ENCODE measurements at regions not wholly inside any gene's neighbourhood (a gene's known extent, or its start where the extent isn't known, plus 50 kb on each side); places are given as distances from the start of the nearest gene placed in this dataset.

GRCh38 chr6:1510239-1510638, 99.5 kb upstream of the FOXC1 start:
- Histone ChIP-seq H3K27ac (no peak overlapping the region), H3K4me3 (no peak overlapping the region)

DNA sequence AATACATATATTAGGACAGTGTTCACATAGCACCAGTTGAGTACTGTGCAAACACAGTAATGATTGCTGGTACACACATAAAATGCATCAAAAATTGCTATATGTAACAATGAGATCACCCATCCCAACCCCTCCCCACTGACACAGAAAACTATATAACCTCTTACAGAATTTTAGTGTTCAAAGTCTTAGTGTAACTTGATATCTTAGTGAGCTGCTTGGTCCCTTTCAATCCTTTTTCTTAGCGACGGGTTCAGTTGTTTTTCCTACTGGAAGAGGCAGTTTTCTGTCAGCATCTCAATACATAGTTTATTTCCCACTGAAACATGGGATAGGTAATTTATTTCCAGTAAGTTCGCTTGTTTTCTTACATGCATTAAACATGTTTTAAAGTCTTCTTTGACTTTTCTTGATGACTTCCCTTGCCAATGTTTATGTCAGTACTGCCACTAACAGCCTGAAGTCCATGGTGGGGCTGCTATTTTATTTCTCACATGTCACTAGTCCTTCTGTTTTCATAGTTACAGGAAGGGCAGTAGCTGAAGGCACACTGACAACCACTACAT, 96.4 kb upstream of the FOXC1 start:
- no peak overlapping the region for H3K4me3 ChIP-seq
- no peak overlapping the region for H3K27ac ChIP-seq

- H3K27ac ChIP-seq: no peak overlapping the region
- H3K4me3 ChIP-seq: no peak overlapping the region
Measured at GRCh38 chr6:1514078-1514477, 95.6 kb upstream of the FOXC1 start.

DNA sequence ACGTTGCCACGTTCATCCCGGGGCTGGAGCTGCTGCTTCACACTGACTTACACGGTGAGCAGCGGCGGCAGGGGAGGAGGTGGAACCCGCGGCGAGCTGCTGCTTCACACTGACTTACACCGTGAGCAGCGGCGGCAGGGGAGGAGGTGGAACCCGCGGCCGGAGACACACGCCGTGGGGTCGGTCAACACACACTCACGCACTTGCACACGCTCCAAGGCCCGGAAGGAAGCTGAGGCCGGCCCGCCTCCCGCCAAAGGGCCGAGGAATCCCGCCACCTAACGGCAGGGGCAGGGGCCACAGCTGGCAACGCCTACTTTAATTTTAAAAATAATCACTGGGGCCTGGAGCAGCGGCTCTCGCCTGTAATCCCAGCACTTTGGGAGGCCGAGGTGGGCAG, 94.4 kb upstream of the FOXC1 start:
- no peak overlapping the region for H3K4me3 ChIP-seq
- no peak overlapping the region for H3K27ac ChIP-seq

- H3K4me3 ChIP-seq: no peak overlapping the region
- no peak overlapping the region for H3K27ac ChIP-seq
Measured at GRCh38 chr6:1515781-1516180, 93.9 kb upstream of the FOXC1 start.

GRCh38 chr6:1516742-1517520, 92.8 kb upstream of the FOXC1 start:
- H3K4me3 ChIP-seq: no peak overlapping the region
- no peak overlapping the region for H3K27ac ChIP-seq

GRCh38 chr6:1518855-1519254, 90.9 kb upstream of the FOXC1 start:
- no peak overlapping the region for H3K4me3 ChIP-seq

DNA sequence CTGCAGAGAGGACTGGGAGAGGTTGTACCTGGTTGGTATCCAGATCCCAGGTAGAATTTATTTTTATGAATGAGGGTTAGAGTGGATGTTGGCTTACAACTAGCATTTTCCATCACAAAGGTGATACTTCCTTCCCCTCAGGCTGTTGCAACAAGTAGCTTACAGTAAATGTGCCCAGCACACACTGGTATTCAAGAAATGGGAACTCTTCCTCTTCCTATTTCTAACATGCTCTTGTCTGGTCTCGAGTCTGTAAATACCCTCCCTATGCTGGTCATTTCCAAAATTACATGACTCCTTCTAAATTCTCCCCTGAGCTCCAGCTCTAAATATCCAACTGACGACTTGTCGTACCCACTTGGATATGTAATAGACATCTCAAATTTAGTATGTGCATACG, 90.1 kb upstream of the FOXC1 start:
- H3K27ac ChIP-seq: no peak overlapping the region
- no peak overlapping the region for H3K4me3 ChIP-seq

More at GRCh38 chr6:1518855-1519254, 90.9 kb upstream of the FOXC1 start:
- H3K27ac ChIP-seq: no peak overlapping the region

GRCh38 chr6:1522779-1523178, 86.9 kb upstream of the FOXC1 start:
- Histone ChIP-seq H3K4me3 (no peak overlapping the region), H3K27ac (no peak overlapping the region)

GRCh38 chr6:1524040-1524480, 85.7 kb upstream of the FOXC1 start:
- H3K27ac ChIP-seq: peak overlapping the region in 4 of 21 experiments; percentile 6 to 57 (median 19)
- peak overlapping the region in 4 of 7 experiments; percentile 1 to 23 (median 5) for H3K4me3 ChIP-seq

DNA sequence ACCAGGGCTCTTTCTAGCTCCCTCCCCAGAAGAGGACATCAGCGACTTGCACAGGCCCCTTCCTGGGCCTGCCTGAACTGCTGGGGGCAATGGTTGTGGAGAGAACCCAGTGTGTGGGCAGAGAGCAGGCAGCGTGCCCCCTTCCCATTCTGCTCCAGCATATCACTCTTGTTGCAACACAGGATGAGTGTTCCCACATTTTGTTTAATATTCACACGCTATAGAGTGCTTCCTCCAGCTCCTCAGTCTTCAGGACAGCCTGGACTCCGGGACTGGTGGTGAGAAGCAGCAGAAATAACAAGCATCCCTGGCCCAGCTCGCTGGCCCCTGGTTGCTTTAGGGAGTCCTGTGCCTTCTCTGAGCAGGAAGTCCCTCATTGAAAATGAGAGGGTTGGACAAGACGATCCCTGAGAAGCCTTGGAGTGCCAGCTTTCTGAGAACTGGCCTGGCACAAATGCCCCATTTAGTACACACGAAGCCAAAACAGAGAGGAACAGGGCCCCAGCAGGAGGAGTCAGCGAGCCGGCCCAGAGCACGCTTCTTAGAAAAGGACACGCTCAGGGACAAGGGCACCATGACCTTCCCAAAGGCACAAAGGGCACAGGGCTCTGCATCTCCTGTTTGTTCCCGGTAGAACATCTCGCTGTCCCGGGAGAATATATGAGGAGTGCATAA, 84.2 kb upstream of the FOXC1 start:
- peak overlapping the region in 12 of 21 experiments; percentile 1 to 75 (median 58) for H3K27ac ChIP-seq
- H3K4me3 ChIP-seq: no peak overlapping the region

DNA sequence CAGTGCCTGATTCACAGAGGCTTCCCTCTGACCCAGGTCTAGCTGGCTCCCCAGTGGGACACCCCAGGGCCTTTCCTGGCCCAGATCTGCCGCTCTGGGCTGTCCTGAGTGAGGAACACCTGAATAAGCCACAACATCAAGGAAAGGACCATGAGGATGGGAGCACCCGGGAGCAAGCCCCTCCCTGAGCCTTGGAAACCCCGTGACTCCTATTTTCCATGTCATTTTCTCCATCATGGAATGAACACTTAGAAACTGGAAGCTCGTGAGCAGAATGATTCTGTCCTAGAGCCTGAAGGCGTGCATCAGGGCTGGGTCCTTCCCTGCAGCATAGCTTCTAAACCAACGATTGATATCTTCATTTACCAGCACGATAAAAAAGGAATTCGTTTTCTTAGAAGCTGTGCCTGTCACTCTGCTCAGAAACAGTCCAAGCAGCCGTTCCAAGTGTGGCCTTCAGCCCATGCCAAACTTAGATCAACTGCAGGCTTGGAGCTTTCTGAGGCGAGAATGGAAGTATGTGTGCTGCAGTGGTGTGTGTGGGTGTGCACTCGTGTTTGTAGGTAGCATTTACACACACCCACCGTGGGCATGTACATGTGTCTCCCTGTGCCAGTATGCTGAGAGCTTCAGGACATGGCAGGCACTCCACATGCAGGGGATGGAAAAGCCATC, 83.2 kb upstream of the FOXC1 start:
- Histone ChIP-seq H3K4me3 (no peak overlapping the region), H3K27ac (peak overlapping the region in 17 of 21 experiments; percentile 19 to 75 (median 58))

GRCh38 chr6:1527073-1527457, 82.7 kb upstream of the FOXC1 start:
- H3K4me3 ChIP-seq: no peak overlapping the region
- H3K27ac ChIP-seq: peak overlapping the region in 16 of 21 experiments; percentile 23 to 75 (median 58)

DNA sequence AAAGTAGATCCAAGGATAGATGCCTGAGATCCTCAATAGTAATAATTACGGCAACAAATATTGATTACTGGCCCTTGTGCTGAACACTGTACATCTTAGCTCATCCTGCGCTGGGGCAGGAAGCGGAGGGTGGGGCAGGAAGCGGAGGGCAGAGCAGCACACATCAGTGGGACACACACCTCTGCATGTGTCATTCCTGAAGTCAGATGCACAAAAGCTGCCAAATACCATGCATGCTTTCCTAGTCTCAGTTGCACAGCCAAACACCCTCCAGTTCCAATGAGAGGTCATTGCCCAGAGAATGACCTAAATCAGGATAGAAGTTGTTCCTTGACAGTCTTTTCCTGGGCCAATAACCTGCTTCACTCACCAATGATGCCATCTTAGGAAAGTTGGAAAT, 74.4 kb upstream of the FOXC1 start:
- Histone ChIP-seq H3K27ac (peak overlapping the region in 2 of 21 experiments; percentile 7 to 50), H3K4me3 (no peak overlapping the region)

GRCh38 chr6:1536526-1537429, 72.9 kb upstream of the FOXC1 start:
- Histone ChIP-seq H3K27ac (peak overlapping the region in 2 of 21 experiments; percentile 3 to 64), H3K4me3 (no peak overlapping the region)

DNA sequence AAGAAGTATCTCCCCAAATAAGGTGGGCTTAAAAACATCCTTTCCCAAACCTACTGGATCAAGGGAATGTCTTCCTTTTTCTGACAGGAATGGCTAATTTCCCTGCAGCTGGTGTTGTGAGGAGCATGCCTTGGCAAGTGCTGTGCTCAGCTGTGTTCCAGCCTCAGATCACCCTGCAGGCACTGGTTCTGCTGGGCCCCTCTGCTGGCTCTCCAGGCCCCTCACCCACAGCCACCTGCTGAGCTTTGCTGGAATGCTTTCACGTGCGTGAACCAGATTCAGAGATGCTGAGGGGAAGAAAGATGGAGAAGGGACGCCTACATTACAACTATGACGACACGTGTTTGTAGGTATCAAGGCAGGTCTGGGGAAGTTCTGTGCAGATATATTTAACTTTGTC, 71.3 kb upstream of the FOXC1 start:
- peak overlapping the region in 1 of 21 experiments; percentile 25 for H3K27ac ChIP-seq
- H3K4me3 ChIP-seq: no peak overlapping the region

DNA sequence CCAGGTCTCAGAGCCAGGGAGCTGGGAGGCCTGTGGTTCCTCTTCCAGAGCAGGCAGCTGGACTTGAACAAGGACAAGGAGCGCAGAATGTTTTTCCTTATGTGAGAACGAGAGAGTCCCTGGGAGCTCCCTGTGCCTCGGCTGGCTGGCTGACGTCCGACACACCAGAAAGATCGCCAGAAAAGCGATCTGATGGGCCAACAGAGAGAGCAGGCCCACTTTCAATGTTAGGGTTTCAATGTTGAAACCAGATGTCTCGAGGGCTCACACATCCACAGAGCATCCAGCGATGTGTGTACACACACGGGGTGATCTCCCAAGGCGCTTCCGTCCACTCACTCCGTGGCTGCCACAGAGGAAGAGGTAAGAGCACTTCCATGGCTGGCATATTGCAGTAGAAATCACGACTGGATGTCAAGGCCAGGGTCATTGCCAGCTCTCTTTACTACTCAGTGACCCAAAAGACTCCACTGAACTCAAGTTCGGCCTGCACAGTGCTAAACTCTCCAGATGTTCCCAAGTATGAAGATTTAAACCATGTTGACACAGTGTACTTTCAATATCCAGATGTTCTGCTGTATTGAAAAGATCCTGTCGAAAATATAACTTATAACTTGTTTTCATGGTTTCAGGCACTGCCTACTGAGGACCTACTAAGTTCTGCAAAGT, 70.8 kb upstream of the FOXC1 start:
- H3K27ac ChIP-seq: peak overlapping the region in 3 of 21 experiments; percentile 4 to 44 (median 25)
- no peak overlapping the region for H3K4me3 ChIP-seq

DNA sequence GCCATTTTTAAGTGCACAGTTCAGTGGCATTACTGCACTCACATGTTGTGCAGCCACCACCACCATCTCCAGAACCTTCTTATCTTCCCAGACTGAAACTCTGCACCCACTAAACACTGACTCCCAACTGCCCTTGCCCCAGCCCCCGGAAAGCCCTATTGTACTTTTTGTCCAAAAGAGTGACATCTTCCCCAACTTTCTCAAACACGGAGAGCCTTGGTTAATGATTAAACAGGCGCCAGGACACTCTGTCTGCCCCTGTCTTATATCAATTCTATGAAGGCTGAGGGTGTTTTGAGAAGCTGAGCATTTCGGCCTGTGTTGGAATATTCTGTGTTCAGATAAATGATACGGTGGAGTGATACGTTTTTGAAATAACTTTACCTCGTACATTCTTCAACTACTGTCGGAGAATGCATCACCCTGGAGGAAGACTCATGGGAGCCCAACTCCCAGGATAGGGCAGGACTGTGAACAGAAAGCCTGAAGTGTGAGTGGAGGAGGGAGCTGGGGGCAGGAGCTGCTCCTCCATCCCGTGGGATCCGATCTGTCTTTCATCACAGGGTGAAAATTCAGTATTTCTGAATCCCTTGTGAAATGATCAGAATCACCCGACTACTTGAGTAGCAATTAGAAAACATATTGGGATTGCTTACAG, 68.7 kb upstream of the FOXC1 start:
- no peak overlapping the region for H3K4me3 ChIP-seq
- H3K27ac ChIP-seq: no peak overlapping the region

All from skin epidermis (tissue), 12 donors.